H54 (cell line): ENCODE measurements at regions not wholly inside any gene's neighbourhood (a gene's known extent, or its start where the extent isn't known, plus 50 kb on each side); places are given as distances from the start of the nearest gene placed in this dataset.

ENCODE experiments used
- DNase-seq: peaks from one replicate; pipeline ENCODE4 v3.0.0; 2011; ENCODE audit warnings: low spot score, mixed read lengths; ENCODE audit not compliant: insufficient read length
- FAIRE-seq: peaks from 3 replicates; lab custom pipeline; 2011; peaks lifted over from hg19 to GRCh38; lab: Jason Lieb, UNC
- POLR2A ChIP-seq: IDR thresholded peaks from 2 replicates; pipeline ENCODE4 v1.6.1; 2011; ENCODE audit warnings: low read depth, mild to moderate bottlenecking, low read length

DNA sequence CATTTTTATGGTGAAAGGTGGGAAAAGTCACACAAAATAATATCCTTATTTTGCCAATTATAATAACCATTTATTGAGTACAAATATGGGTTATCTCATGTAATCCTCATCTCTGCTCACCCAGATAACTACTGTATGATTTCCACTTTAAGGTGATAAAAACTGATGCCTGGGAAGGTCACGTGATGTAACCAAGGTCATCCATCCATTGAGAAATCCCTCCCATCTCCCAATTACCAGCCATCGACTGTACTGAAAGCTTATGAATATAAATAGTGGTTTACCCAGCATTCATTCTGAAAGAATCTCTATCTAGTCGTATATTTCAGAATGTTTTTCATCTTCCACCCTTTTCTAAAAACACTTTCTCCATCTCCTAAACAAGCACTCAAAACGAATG is 55.0 kb upstream of the IFNAR2 start:
- FAIRE-seq (no peak), DNase-seq (no peak)
- no peak for TF ChIP-seq POLR2A
